ENCODE measurements at regions not wholly inside any gene's neighbourhood (a gene's known extent, or its start where the extent isn't known, plus 50 kb on each side); places are given as distances from the start of the nearest gene placed in this dataset.

DNA sequence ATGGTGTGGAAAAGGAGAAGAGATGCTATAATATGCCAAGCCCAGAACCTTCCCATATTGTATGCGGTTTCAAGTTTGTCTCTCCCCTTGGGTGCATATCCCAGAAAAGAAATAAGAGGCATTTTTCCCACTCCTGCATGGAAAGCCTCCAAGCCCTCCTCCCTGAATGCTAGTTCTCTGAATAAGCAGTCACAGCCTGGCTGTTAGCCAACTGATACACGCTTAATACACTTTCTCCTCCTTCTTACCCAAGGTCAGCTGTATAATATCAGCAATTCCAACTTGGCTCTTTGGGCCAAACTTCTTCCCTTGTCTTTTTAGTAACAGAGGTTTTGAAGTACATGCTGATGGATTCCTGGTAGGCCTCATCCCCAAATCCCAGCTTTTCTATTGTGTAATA is 440.1 kb downstream of the EPHA7 start:
- no peak overlapping the region for H2BK5ac ChIP-seq (ENCODE audit: insufficient read length, low read length)
- no peak overlapping the region for H3K14ac ChIP-seq (ENCODE audit: insufficient read depth, low read length)
- no peaks in the 10 kb centered on the region for H3K79me1 ChIP-seq (ENCODE audit: insufficient read depth, low read depth, low read length, poor library complexity, severe bottlenecking)
- H2AK5ac ChIP-seq (ENCODE audit: insufficient read length, low read length), result no peak overlapping the region
- H3K4me1 Mint-ChIP-seq, result peaks cover 0 to 6% of the 10 kb centered on the region in 2 experiments; a peak in 2 of 4 replicates
- H2BK20ac ChIP-seq (ENCODE audit: low read depth, low read length, poor library complexity, severe bottlenecking), result no peak overlapping the region
- H3K4ac ChIP-seq (ENCODE audit: low read depth, low read length), result no peak overlapping the region
- no peaks in the 10 kb centered on the region for H3K36me3 Mint-ChIP-seq (ENCODE audit: insufficient read depth in 1 of 3, low read depth in 3 of 3)
- no peaks in the 10 kb centered on the region for H4K20me1 ChIP-seq (ENCODE audit: control insufficient read depth, insufficient read depth, insufficient read length)
- no peak overlapping the region for H2BK12ac ChIP-seq (ENCODE audit: insufficient read length, low read depth, low read length)
- H2BK120ac ChIP-seq (ENCODE audit: low read depth, low read length, poor library complexity, severe bottlenecking), result no peak overlapping the region
- no peak overlapping the region for H3K4me3 Mint-ChIP-seq
- no peak overlapping the region for H3K56ac ChIP-seq (ENCODE audit: insufficient read length, low read depth, low read length)
- no peak overlapping the region for H3K27ac Mint-ChIP-seq
- no peak overlapping the region for H3K23ac ChIP-seq (ENCODE audit: insufficient read length, low read depth, low read length)
- no peaks in the 10 kb centered on the region for H3K79me2 ChIP-seq (ENCODE audit: insufficient read depth, low read length)
- H3K23me2 ChIP-seq (ENCODE audit: insufficient read length, low read depth, low read length, poor library complexity, severe bottlenecking), result no peaks in the 10 kb centered on the region
- H4K5ac ChIP-seq (ENCODE audit: insufficient read length, low read depth, low read length), result no peak overlapping the region
- H3K9ac ChIP-seq (ENCODE audit: extremely low read depth, insufficient read length, low read length), result no peak overlapping the region
- no peak overlapping the region for H3K4me2 ChIP-seq (ENCODE audit: insufficient read depth, insufficient read length, low read length)
- no peak for TF ChIP-seq CTCF (conservative IDR thresholded peaks at IDR 0.05)
- no peak for DNase-seq
- no peak overlapping the region for H4K91ac ChIP-seq (ENCODE audit: insufficient read length, low read depth, low read length)
- H2AFZ ChIP-seq (ENCODE audit: low read length), result no peak overlapping the region
- no CpG with 5 or more reads among the region's 2 CpGs for WGBS (ENCODE audit: extremely low coverage, insufficient read length, low lambda C conversion rate)
- H2BK15ac ChIP-seq (ENCODE audit: low read depth, low read length), result no peak overlapping the region
- 0 out of 5 replicates have a peak, but pooled peaks cover 0 to 2% of the 10 kb centered on the region in 2 experiments for H3K9me3 Mint-ChIP-seq
- no peaks in the 10 kb centered on the region for H3K27me3 Mint-ChIP-seq (ENCODE audit: low read depth)
- no peak overlapping the region for H4K8ac ChIP-seq (replicated peaks; ENCODE audit: insufficient read length, low read depth, low read length)
- H3K27ac ChIP-seq (ENCODE audit: insufficient read length, low read depth, low read length), result no peak overlapping the region
- no peak overlapping the region for H3T11ph ChIP-seq (ENCODE audit: low read length)
- H3K9me3 ChIP-seq (ENCODE audit: control insufficient read depth, low read depth, low read length), result no peaks in the 10 kb centered on the region
- H3K4me1 ChIP-seq (ENCODE audit: insufficient read depth, low read length), result no peaks in the 10 kb centered on the region
- H3K27me3 ChIP-seq (ENCODE audit: insufficient read depth, low read length), result no peaks in the 10 kb centered on the region
- no peak overlapping the region for H3K18ac ChIP-seq (ENCODE audit: insufficient read length, low read depth, low read length)

Measured in H9 (cell line).